DMS53 (cell line): ENCODE measurements at regions not wholly inside any gene's neighbourhood (a gene's known extent, or its start where the extent isn't known, plus 50 kb on each side); places are given as distances from the start of the nearest gene placed in this dataset.

Experiments used
- DNase-seq: peaks from one replicate; lab custom pipeline; 2025; lab: John Stamatoyannopoulos, UW

GRCh38 chr6:97813889-97814567 lies 531.0 kb upstream of the MMS22L start:
- DNase-seq = no peak

GRCh38 chr6:97815301-97815812 lies 532.3 kb upstream of the MMS22L start:
- no peak for DNase-seq

- no peak for DNase-seq
Observed at GRCh38 chr6:97816526-97816925, 533.5 kb upstream of the MMS22L start.

GRCh38 chr6:97819710-97820109 lies 536.7 kb upstream of the MMS22L start:
- DNase-seq = no peak

GRCh38 chr6:97820400-97820799 lies 537.4 kb upstream of the MMS22L start:
- DNase-seq = no peak

GRCh38 chr6:97822632-97823031 lies 539.6 kb upstream of the MMS22L start:
- no peak for DNase-seq

GRCh38 chr6:97841763-97842162 lies 558.7 kb upstream of the MMS22L start:
- no peak for DNase-seq

- no peak for DNase-seq
Observed at GRCh38 chr6:97842521-97842920, 559.5 kb upstream of the MMS22L start.

GRCh38 chr6:97849390-97849789 lies 566.4 kb upstream of the MMS22L start:
- DNase-seq = no peak

GRCh38 chr6:97850458-97851212 lies 567.6 kb upstream of the MMS22L start:
- DNase-seq = no peak

GRCh38 chr6:97863697-97864096 lies 580.7 kb upstream of the MMS22L start:
- DNase-seq = no peak

- no peak for DNase-seq
Observed at GRCh38 chr6:97864366-97864765, 581.4 kb upstream of the MMS22L start.

GRCh38 chr6:97864826-97865225 lies 581.8 kb upstream of the MMS22L start:
- DNase-seq = no peak

- DNase-seq = no peak
Observed at GRCh38 chr6:97865612-97866011, 582.6 kb upstream of the MMS22L start.

GRCh38 chr6:97866616-97867015 lies 583.6 kb upstream of the MMS22L start:
- DNase-seq = no peak

GRCh38 chr6:97867177-97867576 lies 584.2 kb upstream of the MMS22L start:
- no peak for DNase-seq

GRCh38 chr6:97870273-97870672 lies 587.3 kb upstream of the MMS22L start:
- DNase-seq = no peak

- no peak for DNase-seq
Observed at GRCh38 chr6:97876711-97877110, 593.7 kb upstream of the MMS22L start.

GRCh38 chr6:97882755-97883154 lies 599.7 kb upstream of the MMS22L start:
- no peak for DNase-seq

- DNase-seq = no peak
Observed at GRCh38 chr6:97885325-97885724, 602.3 kb upstream of the MMS22L start.

GRCh38 chr6:97885828-97886227 lies 602.8 kb upstream of the MMS22L start:
- no peak for DNase-seq

GRCh38 chr6:97901531-97901930 lies 618.5 kb upstream of the MMS22L start:
- DNase-seq = no peak

- no peak for DNase-seq
Observed at GRCh38 chr6:97909380-97909779, 626.4 kb upstream of the MMS22L start.

- no peak for DNase-seq
Observed at GRCh38 chr6:97913721-97914120, 630.7 kb upstream of the MMS22L start.
